Suprapubic skin (tissue), 3 donors: ENCODE measurements at regions not wholly inside any gene's neighbourhood (a gene's known extent, or its start where the extent isn't known, plus 50 kb on each side); places are given as distances from the start of the nearest gene placed in this dataset.

ENCODE experiments used
- CTCF ChIP-seq, 2 donors: fragments of 200-600 bp in 1 of 2; fragments of 450-650 bp in 1 of 2; sonication (generic) in 1 of 2; IDR thresholded peaks; one replicate each; pipeline ENCODE4 v1.5.1; 2016 to 2019; ENCODE audit warnings: antibody characterized with exemption in 2 of 2, mild to moderate bottlenecking in 1 of 2, moderate library complexity in 1 of 2
- POLR2A ChIP-seq, 2 donors: fragments of 450-650 bp; IDR thresholded peaks; one replicate each; pipeline ENCODE4 v1.6.1; 2017; ENCODE audit warnings: antibody characterized with exemption in 2 of 2, mild to moderate bottlenecking in 2 of 2, moderate library complexity in 2 of 2

- TF ChIP-seq CTCF (IDR thresholded peaks at IDR 0.05): no peak
- TF ChIP-seq POLR2A (IDR thresholded peaks at IDR 0.05): no peak
These were observed 263.6 kb downstream of the RWDD3 start for GRCh38 chr1:95497566-95497965.
